Kidney (tissue), 13 donors: ENCODE measurements at regions not wholly inside any gene's neighbourhood (a gene's known extent, or its start where the extent isn't known, plus 50 kb on each side); places are given as distances from the start of the nearest gene placed in this dataset.
"Not testable (repeated sequence)": the region's sequence is repeated elsewhere in the genome, so short reads cannot be mapped to it uniquely, and the experiment has no call there.

Experiments used
- DNase-seq, 5 donors: peaks; one replicate each; pipeline ENCODE4 v3.0.0-alpha.2; 2013 to 2020
- FAIRE-seq: peaks from 2 replicates; lab custom pipeline; 2012; peaks lifted over from hg19 to GRCh38; lab: Jason Lieb, UNC
- H3K27ac ChIP-seq, 2 donors: one replicate each; pipeline ENCODE4 v1.7.0; 2013; ENCODE audit warnings: low read depth in 2 of 2, low read length in 2 of 2, inconsistent platforms in 1 of 2
- H3K27me3 ChIP-seq: one replicate; pipeline ENCODE4 v1.7.1; 2013; ENCODE audit warnings: low read length, inconsistent platforms; ENCODE audit not compliant: control insufficient read depth, insufficient read depth
- H3K36me3 ChIP-seq, 3 donors: one replicate each; pipeline versions ENCODE4 v1.7.0 to v1.7.1; 2013; ENCODE audit warnings: low read length in 3 of 3, control low read depth in 1 of 3, inconsistent platforms in 1 of 3; ENCODE audit not compliant: insufficient read depth in 3 of 3, control insufficient read depth in 2 of 3
- H3K4me1 ChIP-seq, 3 donors: one replicate each; pipeline versions ENCODE4 v1.7.0 to v1.7.1; 2013; ENCODE audit warnings: low read length in 3 of 3, inconsistent platforms in 1 of 3, low read depth in 1 of 3; ENCODE audit not compliant: control insufficient read depth in 2 of 3, insufficient read depth in 2 of 3
- H3K4me3 ChIP-seq, 3 donors: one replicate each; pipeline versions ENCODE4 v1.7.0 to v1.8.1; 2013; ENCODE audit warnings: low read length in 3 of 3, control low read depth in 1 of 3, inconsistent platforms in 1 of 3
- H3K9ac ChIP-seq, 3 donors: one replicate each; pipeline versions ENCODE4 v1.7.0 to v1.7.1; 2013; ENCODE audit warnings: low read length in 3 of 3, control low read depth in 1 of 3, inconsistent platforms in 1 of 3
- H3K9me3 ChIP-seq, 3 donors: one replicate each; pipeline versions ENCODE4 v1.7.0 to v1.7.1; 2013; ENCODE audit warnings: low read length in 3 of 3, control low read depth in 1 of 3, inconsistent platforms in 1 of 3; ENCODE audit not compliant: control insufficient read depth in 2 of 3, insufficient read depth in 1 of 3
- intact Hi-C: fragments of 100-400 bp; cut with DNase I; formaldehyde crosslinking; loops from one replicate; pipeline ENCODE4 v1.11.1; 2022
- TF ChIP-seq, protein P1 (sequence below): IDR thresholded peaks from 3 replicates; pipeline ENCODE4 v1.5.1; 2012; ENCODE audit warnings: mild to moderate bottlenecking, moderate library complexity, borderline replicate concordance; ENCODE audit not compliant: insufficient read depth; ENCODE audit errors: extremely low read depth
- donor health status: control.
- donor health status: control.
- donor health status: control.
- donor health status: control.
- donor health status: control.
- donor health status: DM: yes; HTN: yes; CAD: no.
- donor health status: Normal renal cell carcinoma (clear cell type).

GRCh38 chr2:100707016-100707947, 112.7 kb upstream of the NPAS2 start:
- no peak for FAIRE-seq
- intact Hi-C loops, result no loop called here

GRCh38 chr2:100708333-100708732, 111.6 kb upstream of the NPAS2 start:
- TF ChIP-seq, protein P1, sequence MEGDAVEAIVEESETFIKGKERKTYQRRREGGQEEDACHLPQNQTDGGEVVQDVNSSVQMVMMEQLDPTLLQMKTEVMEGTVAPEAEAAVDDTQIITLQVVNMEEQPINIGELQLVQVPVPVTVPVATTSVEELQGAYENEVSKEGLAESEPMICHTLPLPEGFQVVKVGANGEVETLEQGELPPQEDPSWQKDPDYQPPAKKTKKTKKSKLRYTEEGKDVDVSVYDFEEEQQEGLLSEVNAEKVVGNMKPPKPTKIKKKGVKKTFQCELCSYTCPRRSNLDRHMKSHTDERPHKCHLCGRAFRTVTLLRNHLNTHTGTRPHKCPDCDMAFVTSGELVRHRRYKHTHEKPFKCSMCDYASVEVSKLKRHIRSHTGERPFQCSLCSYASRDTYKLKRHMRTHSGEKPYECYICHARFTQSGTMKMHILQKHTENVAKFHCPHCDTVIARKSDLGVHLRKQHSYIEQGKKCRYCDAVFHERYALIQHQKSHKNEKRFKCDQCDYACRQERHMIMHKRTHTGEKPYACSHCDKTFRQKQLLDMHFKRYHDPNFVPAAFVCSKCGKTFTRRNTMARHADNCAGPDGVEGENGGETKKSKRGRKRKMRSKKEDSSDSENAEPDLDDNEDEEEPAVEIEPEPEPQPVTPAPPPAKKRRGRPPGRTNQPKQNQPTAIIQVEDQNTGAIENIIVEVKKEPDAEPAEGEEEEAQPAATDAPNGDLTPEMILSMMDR, result no peak
- Histone ChIP-seq H3K9me3 (no peaks in the 10 kb centered on the region), H3K4me3 (no peak overlapping the region), H3K36me3 (no peaks in the 10 kb centered on the region), H3K27ac (no peak overlapping the region), H3K9ac (no peak overlapping the region), H3K27me3 (no peaks in the 10 kb centered on the region), H3K4me1 (no peaks in the 10 kb centered on the region)
- intact Hi-C loops, result no loop called here
- DNase-seq, result no peak
- FAIRE-seq, result no peak

More at GRCh38 chr2:100707016-100707947, 112.7 kb upstream of the NPAS2 start:
- Histone ChIP-seq H3K27me3 (no peaks in the 10 kb centered on the region), H3K4me3 (no peak overlapping the region), H3K9me3 (no peaks in the 10 kb centered on the region), H3K36me3 (no peaks in the 10 kb centered on the region), H3K9ac (no peak overlapping the region), H3K27ac (no peak overlapping the region), H3K4me1 (no peaks in the 10 kb centered on the region)
- TF ChIP-seq, protein P1, result no peak
- DNase-seq, result no peak

GRCh38 chr2:100713106-100713505, 106.8 kb upstream of the NPAS2 start:
- intact Hi-C loops, result no loop called here
- Histone ChIP-seq H3K27me3 (no peaks in the 10 kb centered on the region), H3K9me3 (no peaks in the 10 kb centered on the region), H3K36me3 (no peaks in the 10 kb centered on the region), H3K9ac (no peak overlapping the region), H3K27ac (no peak overlapping the region), H3K4me3 (no peak overlapping the region), H3K4me1 (no peaks in the 10 kb centered on the region)
- FAIRE-seq (no peak), DNase-seq (no peak)
- TF ChIP-seq, protein P1, result no peak

GRCh38 chr2:100714396-100715010, 105.4 kb upstream of the NPAS2 start:
- H3K9ac ChIP-seq, intact Hi-C loops, H3K4me1 ChIP-seq, H3K27me3 ChIP-seq, H3K4me3 ChIP-seq, H3K27ac ChIP-seq, H3K9me3 ChIP-seq, H3K36me3 ChIP-seq, FAIRE-seq, DNase-seq: not testable (repeated sequence)

DNA sequence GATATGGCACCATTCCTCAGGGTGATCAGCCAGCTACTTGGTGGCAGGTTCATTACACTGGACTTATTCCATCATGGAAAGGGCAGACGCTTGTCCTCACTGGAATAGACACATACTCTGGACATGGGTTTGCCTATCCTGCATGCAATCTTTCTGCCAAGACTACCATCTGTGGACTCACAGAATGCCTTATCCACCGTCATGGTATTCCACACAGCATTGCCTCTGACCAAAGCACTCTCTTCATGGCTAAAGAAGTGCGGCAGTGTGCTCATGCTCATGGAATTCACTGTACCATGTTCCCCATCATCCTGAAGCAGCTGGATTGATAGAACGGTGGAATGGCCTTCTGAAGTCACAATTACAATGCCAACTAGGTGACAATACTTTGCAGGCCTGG, 104.1 kb upstream of the NPAS2 start:
- intact Hi-C loops, H3K27ac ChIP-seq, H3K27me3 ChIP-seq, H3K4me1 ChIP-seq, H3K4me3 ChIP-seq, H3K36me3 ChIP-seq, DNase-seq, FAIRE-seq, H3K9me3 ChIP-seq, H3K9ac ChIP-seq: not testable (repeated sequence)
